ENCODE measurements at regions not wholly inside any gene's neighbourhood (a gene's known extent, or its start where the extent isn't known, plus 50 kb on each side); places are given as distances from the start of the nearest gene placed in this dataset.
"Not testable (repeated sequence)": the region's sequence is repeated elsewhere in the genome, so short reads cannot be mapped to it uniquely, and the experiment has no call there.

DNA sequence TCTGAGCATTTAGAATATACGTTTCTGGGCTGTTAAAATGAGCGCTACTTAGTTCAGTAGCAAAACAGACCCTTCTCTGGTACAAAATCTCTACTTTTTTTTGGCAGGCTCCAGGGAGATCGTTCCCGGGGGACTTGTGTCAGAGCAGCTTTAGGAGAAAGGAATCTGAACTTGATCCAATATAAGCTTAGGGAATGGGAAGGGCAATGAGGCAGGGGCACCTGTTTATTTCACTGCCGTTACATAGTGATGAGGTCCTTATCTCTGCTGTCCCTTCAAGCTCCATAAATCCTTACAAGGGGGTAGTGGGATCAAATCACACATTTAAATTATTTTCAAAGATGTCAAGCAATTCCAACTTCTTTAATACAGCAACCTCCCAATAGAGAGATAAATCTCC lies 128.7 kb upstream of the BNIP2 start:
- H3K4me1 ChIP-seq (ENCODE audit: control insufficient read depth, insufficient read depth, low read length) = no peaks in the 10 kb centered on the region
- H3K27ac ChIP-seq (ENCODE audit: low read length) = no peak overlapping the region
- WGBS (ENCODE audit: insufficient coverage) = 80% methylated on average over 1 of the region's 5 CpGs
- peaks cover 19% of the 10 kb centered on the region for H3K27me3 ChIP-seq (ENCODE audit: control insufficient read depth, insufficient read depth, low read length)
- H3K36me3 ChIP-seq (ENCODE audit: control insufficient read depth, insufficient read depth, low read length) = no peaks in the 10 kb centered on the region
- no peak overlapping the region for H3K4me3 ChIP-seq (ENCODE audit: low read length)
- DNase-seq = no peak
- H3K9me3 ChIP-seq (replicated peaks; ENCODE audit: control insufficient read depth, low read depth, low read length) = no peaks in the 10 kb centered on the region

GRCh38 chr15:59817053-59817452 lies 127.9 kb upstream of the BNIP2 start:
- H3K36me3 ChIP-seq (ENCODE audit: control insufficient read depth, insufficient read depth, low read length) = no peaks in the 10 kb centered on the region
- no peaks in the 10 kb centered on the region for H3K9me3 ChIP-seq (replicated peaks; ENCODE audit: control insufficient read depth, low read depth, low read length)
- no peak overlapping the region for H3K4me3 ChIP-seq (ENCODE audit: low read length)
- H3K27me3 ChIP-seq (ENCODE audit: control insufficient read depth, insufficient read depth, low read length) = peaks cover 24% of the 10 kb centered on the region
- H3K27ac ChIP-seq (ENCODE audit: low read length) = no peak overlapping the region
- WGBS (ENCODE audit: insufficient coverage) = no CpG with 5 or more reads among the region's 1 CpG
- no peak for DNase-seq
- no peaks in the 10 kb centered on the region for H3K4me1 ChIP-seq (ENCODE audit: control insufficient read depth, insufficient read depth, low read length)

- Histone ChIP-seq H3K27ac (ENCODE audit: low read length) (no peak overlapping the region), H3K9me3 (replicated peaks; ENCODE audit: control insufficient read depth, low read depth, low read length) (no peaks in the 10 kb centered on the region), H3K27me3 (ENCODE audit: control insufficient read depth, insufficient read depth, low read length) (peaks cover 22% of the 10 kb centered on the region), H3K36me3 (ENCODE audit: control insufficient read depth, insufficient read depth, low read length) (no peaks in the 10 kb centered on the region), H3K4me3 (ENCODE audit: low read length) (no peak overlapping the region), H3K4me1 (ENCODE audit: control insufficient read depth, insufficient read depth, low read length) (no peaks in the 10 kb centered on the region)
- DNase-seq = peak; percentile 7
- WGBS (ENCODE audit: insufficient coverage) = 41% methylated on average over 6 of the region's 8 CpGs
Observed at GRCh38 chr15:59814409-59814808, 125.3 kb upstream of the BNIP2 start.

- Histone ChIP-seq H3K27ac (ENCODE audit: low read length) (no peak overlapping the region), H3K9me3 (replicated peaks; ENCODE audit: control insufficient read depth, low read depth, low read length) (no peaks in the 10 kb centered on the region), H3K4me3 (ENCODE audit: low read length) (no peak overlapping the region), H3K36me3 (ENCODE audit: control insufficient read depth, insufficient read depth, low read length) (no peaks in the 10 kb centered on the region), H3K4me1 (ENCODE audit: control insufficient read depth, insufficient read depth, low read length) (no peaks in the 10 kb centered on the region), H3K27me3 (ENCODE audit: control insufficient read depth, insufficient read depth, low read length) (peaks cover 22% of the 10 kb centered on the region)
- no peak for DNase-seq
- no CpG with 5 or more reads among the region's 1 CpG for WGBS (ENCODE audit: insufficient coverage)
Observed at GRCh38 chr15:59812889-59813288, 123.8 kb upstream of the BNIP2 start.

DNA sequence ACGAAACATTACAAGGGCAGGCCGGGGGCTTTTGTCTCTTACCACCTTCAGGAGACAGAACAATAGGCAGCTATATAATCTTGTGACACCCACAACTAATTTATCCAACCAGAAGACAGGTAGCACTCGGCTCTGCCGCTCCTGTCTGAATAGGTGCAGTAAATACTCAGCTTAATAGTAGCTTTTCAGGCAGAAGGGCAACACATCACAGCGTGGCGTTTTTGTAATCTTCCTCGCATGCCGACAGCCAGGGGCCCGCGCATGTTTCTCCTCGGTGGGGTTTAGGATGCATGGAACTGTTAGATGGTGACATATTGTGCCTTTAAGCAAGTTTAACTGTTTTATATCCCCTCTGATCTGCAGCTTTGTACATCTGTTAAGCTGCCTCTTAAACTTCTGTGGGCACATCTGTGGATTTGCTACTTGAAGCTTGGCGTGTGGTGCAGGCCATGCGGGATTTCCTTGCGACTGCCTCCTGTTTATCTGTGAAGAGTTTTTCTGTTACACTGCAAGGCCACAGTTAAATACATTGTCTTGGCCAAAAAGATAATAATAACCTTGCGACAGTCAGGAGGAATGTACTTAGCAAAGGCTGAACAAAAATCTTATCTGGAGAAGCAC lies 123.2 kb upstream of the BNIP2 start:
- Histone ChIP-seq H3K27ac (ENCODE audit: low read length) (no peak overlapping the region), H3K27me3 (ENCODE audit: control insufficient read depth, insufficient read depth, low read length) (peaks cover 22% of the 10 kb centered on the region), H3K4me1 (ENCODE audit: control insufficient read depth, insufficient read depth, low read length) (no peaks in the 10 kb centered on the region), H3K36me3 (ENCODE audit: control insufficient read depth, insufficient read depth, low read length) (no peaks in the 10 kb centered on the region), H3K9me3 (replicated peaks; ENCODE audit: control insufficient read depth, low read depth, low read length) (no peaks in the 10 kb centered on the region), H3K4me3 (ENCODE audit: low read length) (no peak overlapping the region)
- DNase-seq = no peak
- 17% methylated on average over 12 of the region's 15 CpGs for WGBS (ENCODE audit: insufficient coverage)

DNA sequence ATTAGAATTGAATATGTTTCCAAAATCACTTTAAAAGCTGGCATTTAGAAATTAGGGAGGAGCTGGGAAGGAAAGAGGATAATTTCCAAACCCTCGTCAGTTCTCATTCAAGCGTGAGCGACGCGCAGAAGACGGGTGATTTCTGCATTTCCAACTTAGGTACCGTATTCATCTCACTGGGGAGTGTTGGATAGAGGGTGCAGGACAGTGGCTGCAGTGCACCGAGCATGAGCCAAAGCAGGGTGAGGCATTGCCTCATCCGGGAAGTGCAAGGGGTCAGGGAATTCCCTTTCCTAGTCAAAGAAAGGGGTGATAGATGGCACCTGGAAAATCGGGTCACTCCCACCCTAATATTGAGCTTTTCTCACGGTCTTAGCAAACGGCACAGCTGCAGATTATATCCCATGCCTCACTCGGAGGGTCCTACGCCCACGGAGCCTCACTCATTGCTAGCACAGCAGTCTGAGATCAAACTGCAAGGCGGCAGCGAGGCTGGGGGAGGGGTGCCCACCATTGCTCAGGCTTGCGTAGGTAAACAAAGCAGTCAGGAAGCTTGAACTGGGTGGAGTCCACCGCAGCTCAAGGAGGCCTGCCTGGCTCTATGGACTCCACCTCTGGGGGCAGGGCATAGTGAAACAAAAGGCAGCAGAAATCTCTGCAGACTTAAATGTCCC lies 114.3 kb upstream of the BNIP2 start:
- 61% methylated on average over 16 of the region's 19 CpGs for WGBS (ENCODE audit: insufficient coverage)
- not testable (repeated sequence) for H3K9me3 ChIP-seq (replicated peaks; ENCODE audit: control insufficient read depth, low read depth, low read length); H3K36me3 ChIP-seq (ENCODE audit: control insufficient read depth, insufficient read depth, low read length); H3K27ac ChIP-seq (ENCODE audit: low read length); H3K4me3 ChIP-seq (ENCODE audit: low read length); H3K27me3 ChIP-seq (ENCODE audit: control insufficient read depth, insufficient read depth, low read length); H3K4me1 ChIP-seq (ENCODE audit: control insufficient read depth, insufficient read depth, low read length); DNase-seq

GRCh38 chr15:59801649-59802048 lies 112.5 kb upstream of the BNIP2 start:
- Histone ChIP-seq H3K4me3 (ENCODE audit: low read length) (no peak overlapping the region), H3K4me1 (ENCODE audit: control insufficient read depth, insufficient read depth, low read length) (no peaks in the 10 kb centered on the region), H3K27me3 (ENCODE audit: control insufficient read depth, insufficient read depth, low read length) (no peaks in the 10 kb centered on the region), H3K36me3 (ENCODE audit: control insufficient read depth, insufficient read depth, low read length) (no peaks in the 10 kb centered on the region), H3K9me3 (replicated peaks; ENCODE audit: control insufficient read depth, low read depth, low read length) (no peaks in the 10 kb centered on the region), H3K27ac (ENCODE audit: low read length) (no peak overlapping the region)
- WGBS (ENCODE audit: insufficient coverage) = 67% methylated on average over 1 of the region's 1 CpG
- DNase-seq = no peak

DNA sequence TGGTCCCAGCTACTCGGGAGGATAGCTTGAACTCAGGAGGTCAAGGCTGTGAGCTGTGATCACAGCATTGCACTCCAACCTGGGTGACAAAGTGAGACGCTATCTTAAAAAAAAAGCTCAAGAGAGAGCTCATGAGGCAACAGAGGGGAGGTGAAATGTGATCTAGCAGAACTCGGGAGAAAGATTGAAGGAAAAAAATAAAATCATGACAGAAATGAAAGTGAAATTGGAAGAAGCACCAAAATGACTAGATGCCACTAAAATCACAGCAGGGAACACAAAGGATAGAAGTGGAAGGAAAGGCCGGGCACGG lies 109.4 kb upstream of the BNIP2 start:
- no peak for DNase-seq
- Histone ChIP-seq H3K4me1 (ENCODE audit: control insufficient read depth, insufficient read depth, low read length) (no peaks in the 10 kb centered on the region), H3K9me3 (replicated peaks; ENCODE audit: control insufficient read depth, low read depth, low read length) (no peaks in the 10 kb centered on the region), H3K27ac (ENCODE audit: low read length) (no peak overlapping the region), H3K36me3 (ENCODE audit: control insufficient read depth, insufficient read depth, low read length) (no peaks in the 10 kb centered on the region), H3K27me3 (ENCODE audit: control insufficient read depth, insufficient read depth, low read length) (peaks cover 2% of the 10 kb centered on the region), H3K4me3 (ENCODE audit: low read length) (no peak overlapping the region)
- WGBS (ENCODE audit: insufficient coverage) = 79% methylated on average over 2 of the region's 5 CpGs

DNA sequence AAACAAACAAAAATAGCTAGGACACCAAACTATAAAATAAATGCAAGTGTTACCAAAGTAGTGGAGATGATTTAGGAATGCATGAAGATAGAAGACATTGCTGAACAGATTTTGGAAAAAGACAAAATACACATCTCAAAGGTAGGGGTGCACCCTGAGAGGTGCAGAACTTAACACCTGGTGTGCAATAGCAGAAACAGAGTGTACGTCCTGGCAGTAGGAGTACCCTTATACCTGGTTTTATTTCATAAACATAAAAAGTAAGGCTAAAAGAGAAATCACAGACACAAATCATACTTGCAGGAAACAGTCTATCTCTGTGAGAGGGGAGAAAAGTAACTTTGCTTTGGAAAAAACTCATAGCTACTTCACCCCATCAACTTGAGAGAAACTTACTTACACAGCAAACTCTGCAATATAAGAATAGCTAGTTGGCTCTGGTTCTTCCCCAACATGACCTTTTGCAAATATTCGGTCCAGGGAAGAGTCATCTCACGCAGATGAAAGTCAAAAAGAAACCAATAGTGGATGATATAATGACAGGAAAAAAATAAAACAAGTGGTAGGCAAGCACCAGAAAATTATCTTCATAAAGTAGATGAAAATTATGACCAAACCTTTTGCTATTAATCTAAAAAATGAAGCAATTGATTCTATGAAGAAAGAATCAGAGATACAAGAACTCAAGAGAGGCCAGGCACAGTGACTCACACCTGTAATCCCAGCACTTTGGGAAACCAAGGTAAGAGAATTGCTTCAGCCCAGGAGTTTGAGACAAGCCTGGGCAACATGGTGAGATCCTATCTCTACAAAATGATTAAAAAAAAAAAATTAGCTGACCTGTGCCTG lies 108.9 kb upstream of the BNIP2 start:
- DNase-seq = no peak
- Histone ChIP-seq H3K27me3 (ENCODE audit: control insufficient read depth, insufficient read depth, low read length) (peaks cover 2% of the 10 kb centered on the region), H3K4me1 (ENCODE audit: control insufficient read depth, insufficient read depth, low read length) (no peaks in the 10 kb centered on the region), H3K4me3 (ENCODE audit: low read length) (no peak overlapping the region), H3K27ac (ENCODE audit: low read length) (no peak overlapping the region), H3K9me3 (replicated peaks; ENCODE audit: control insufficient read depth, low read depth, low read length) (no peaks in the 10 kb centered on the region), H3K36me3 (ENCODE audit: control insufficient read depth, insufficient read depth, low read length) (no peaks in the 10 kb centered on the region)
- WGBS (ENCODE audit: insufficient coverage) = 80% methylated on average over 2 of the region's 3 CpGs

DNA sequence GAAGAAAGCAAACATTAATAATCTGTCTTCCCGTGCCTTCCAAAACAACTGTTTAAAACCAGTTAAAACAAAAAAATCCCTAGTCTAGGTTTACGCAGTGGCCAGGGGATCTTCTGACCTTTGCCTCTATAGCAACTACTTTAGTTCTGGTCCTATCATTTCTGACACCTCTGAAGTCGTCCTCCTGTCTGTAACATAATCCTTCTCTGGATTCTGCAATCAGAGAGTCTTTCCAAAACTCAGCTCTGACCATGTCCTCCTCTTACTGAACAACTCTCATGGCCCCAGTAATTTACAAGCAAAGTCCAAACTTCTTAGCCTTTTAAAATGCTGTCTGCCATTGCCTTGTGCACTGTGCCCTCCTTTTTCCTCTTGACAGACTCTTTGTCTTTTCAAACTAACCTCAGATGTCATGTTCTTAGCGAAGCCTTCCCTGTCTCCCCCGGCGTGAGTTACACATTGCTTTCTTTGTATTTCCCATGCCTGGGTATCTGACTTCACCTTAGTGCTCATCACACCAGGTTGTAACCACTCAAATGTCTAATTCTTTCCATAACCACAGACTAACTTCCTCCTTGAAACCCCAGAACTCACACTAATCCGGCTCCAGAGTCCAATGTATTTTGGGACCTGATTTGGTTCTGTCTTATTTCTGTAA lies 105.2 kb upstream of the BNIP2 start:
- peaks cover 2% of the 10 kb centered on the region for H3K27me3 ChIP-seq (ENCODE audit: control insufficient read depth, insufficient read depth, low read length)
- no peak for DNase-seq
- no peak overlapping the region for H3K4me3 ChIP-seq (ENCODE audit: low read length)
- H3K9me3 ChIP-seq (replicated peaks; ENCODE audit: control insufficient read depth, low read depth, low read length) = no peaks in the 10 kb centered on the region
- no peaks in the 10 kb centered on the region for H3K4me1 ChIP-seq (ENCODE audit: control insufficient read depth, insufficient read depth, low read length)
- H3K36me3 ChIP-seq (ENCODE audit: control insufficient read depth, insufficient read depth, low read length) = no peaks in the 10 kb centered on the region
- 32% methylated on average over 6 of the region's 7 CpGs for WGBS (ENCODE audit: insufficient coverage)
- H3K27ac ChIP-seq (ENCODE audit: low read length) = no peak overlapping the region
